Activated CD8-positive, alpha-beta T cell treated with anti-CD3 and anti-CD28 coated beads for 36 hours (primary cell): ENCODE measurements at regions not wholly inside any gene's neighbourhood (a gene's known extent, or its start where the extent isn't known, plus 50 kb on each side); places are given as distances from the start of the nearest gene placed in this dataset.

ENCODE experiments used
- ATAC-seq: fragments of 200-7000 bp; cut with Tn5 transposase; one replicate; pipeline ENCODE4 v1.10.0; 2021; ENCODE audit warnings: mild to moderate bottlenecking, moderate library complexity
- CTCF ChIA-PET: fragments of 350-600 bp; sonication (Branson Sonifier 250); formaldehyde crosslinking; loops from one replicate; lab custom pipeline; 2021; ENCODE audit warnings: antibody characterized with exemption; lab: Charles Lee
- POLR2A ChIA-PET: fragments of 350-600 bp; sonication (Branson Sonifier 250); formaldehyde crosslinking; loops from one replicate; lab custom pipeline; 2021; ENCODE audit warnings: antibody characterized with exemption; lab: Charles Lee
- DNase-seq: peaks from one replicate; pipeline ENCODE4 v3.0.0-alpha.2; 2020
- H3K27ac Mint-ChIP-seq: one replicate; pipeline ENCODE4 v1.8.0; 2021; ENCODE audit warnings: mild to moderate bottlenecking, mixed read lengths
- H3K27me3 Mint-ChIP-seq: one replicate; pipeline ENCODE4 v1.8.0; 2021; ENCODE audit warnings: mixed read lengths
- H3K36me3 Mint-ChIP-seq: one replicate; pipeline ENCODE4 v1.8.0; 2021; ENCODE audit warnings: low read depth, mixed read lengths
- H3K4me1 Mint-ChIP-seq: one replicate; pipeline ENCODE4 v1.8.0; 2021; ENCODE audit warnings: low read depth, mixed read lengths
- H3K4me3 Mint-ChIP-seq: one replicate; pipeline ENCODE4 v1.8.0; 2021; ENCODE audit warnings: mild to moderate bottlenecking, moderate library complexity, mixed read lengths
- H3K9me3 Mint-ChIP-seq: one replicate; pipeline ENCODE4 v1.8.0; 2021; ENCODE audit warnings: mixed read lengths
- intact Hi-C: fragments of 100-400 bp; cut with micrococcal nuclease; formaldehyde crosslinking; loops from one replicate; pipeline ENCODE4 v1.10.0; 2022
- TF ChIP-seq, protein P1 (sequence below): fragments of 200-600 bp; IDR thresholded peaks from one replicate; pipeline ENCODE4 v1.8.0; 2022; ENCODE audit warnings: antibody characterized with exemption, mild to moderate bottlenecking

DNA sequence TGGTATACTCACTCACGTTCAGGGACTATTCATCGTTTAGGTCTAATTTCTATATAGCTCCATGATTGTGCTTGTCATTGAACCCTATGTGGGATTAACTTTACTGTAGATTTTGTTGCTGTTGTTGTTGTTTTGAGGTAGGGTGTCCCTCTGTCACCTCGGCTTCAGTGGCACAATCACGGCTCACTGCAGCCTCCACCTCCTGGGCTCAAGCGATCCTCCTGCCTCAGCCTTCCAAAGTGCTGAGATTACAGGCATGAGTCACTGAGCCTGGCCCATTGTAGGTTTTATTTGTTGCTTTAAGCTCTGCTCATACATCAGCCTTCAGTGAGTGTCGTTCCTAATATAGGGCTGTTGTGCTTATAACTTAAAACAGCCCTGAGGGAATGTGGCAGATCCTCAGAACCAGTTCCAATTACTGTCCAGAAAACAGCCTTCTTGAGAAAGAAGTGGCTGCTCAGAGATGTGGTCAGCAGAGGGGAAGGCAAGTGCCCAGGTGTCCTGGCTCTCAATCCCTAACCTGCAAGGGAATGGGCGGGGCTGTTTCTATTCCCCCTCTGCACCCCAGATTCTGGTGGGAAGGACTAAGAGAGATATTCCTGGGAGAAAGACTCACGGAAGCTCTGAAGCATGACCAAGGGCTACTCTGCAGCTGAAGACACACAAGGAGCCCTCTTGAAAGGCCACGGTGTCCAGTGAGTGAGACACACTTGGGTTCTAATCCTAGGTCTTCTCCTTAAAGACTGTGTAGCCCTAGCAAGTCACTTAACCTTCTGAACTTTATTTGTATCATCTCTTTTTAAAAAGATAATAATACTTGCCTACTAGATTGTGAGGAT, 79.6 kb upstream of the LCLAT1 start:
- intact Hi-C loops, result loop anchor here (5.0 kb wide), 1 partner anchor 45 kb away; no protein-coding TSS in a partner anchor
- ChIA-PET CTCF (interaction anchor here (1.0 kb wide), 1 partner anchor 15 kb away, joined by 3 read pairs; no protein-coding TSS in a partner anchor), POLR2A (interaction anchor here (0.7 kb wide), 1 partner anchor 135 kb away, joined by 3 read pairs; no protein-coding TSS in a partner anchor)
- no peak overlapping the region for H3K4me3 Mint-ChIP-seq
- H3K27ac Mint-ChIP-seq, result no peak overlapping the region
- peaks cover 43% of the 10 kb centered on the region for H3K4me1 Mint-ChIP-seq
- ATAC-seq, result no peak
- H3K27me3 Mint-ChIP-seq, result no peaks in the 10 kb centered on the region
- H3K9me3 Mint-ChIP-seq, result peaks cover 3% of the 10 kb centered on the region
- TF ChIP-seq, protein P1, sequence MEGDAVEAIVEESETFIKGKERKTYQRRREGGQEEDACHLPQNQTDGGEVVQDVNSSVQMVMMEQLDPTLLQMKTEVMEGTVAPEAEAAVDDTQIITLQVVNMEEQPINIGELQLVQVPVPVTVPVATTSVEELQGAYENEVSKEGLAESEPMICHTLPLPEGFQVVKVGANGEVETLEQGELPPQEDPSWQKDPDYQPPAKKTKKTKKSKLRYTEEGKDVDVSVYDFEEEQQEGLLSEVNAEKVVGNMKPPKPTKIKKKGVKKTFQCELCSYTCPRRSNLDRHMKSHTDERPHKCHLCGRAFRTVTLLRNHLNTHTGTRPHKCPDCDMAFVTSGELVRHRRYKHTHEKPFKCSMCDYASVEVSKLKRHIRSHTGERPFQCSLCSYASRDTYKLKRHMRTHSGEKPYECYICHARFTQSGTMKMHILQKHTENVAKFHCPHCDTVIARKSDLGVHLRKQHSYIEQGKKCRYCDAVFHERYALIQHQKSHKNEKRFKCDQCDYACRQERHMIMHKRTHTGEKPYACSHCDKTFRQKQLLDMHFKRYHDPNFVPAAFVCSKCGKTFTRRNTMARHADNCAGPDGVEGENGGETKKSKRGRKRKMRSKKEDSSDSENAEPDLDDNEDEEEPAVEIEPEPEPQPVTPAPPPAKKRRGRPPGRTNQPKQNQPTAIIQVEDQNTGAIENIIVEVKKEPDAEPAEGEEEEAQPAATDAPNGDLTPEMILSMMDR, result no peak
- no peak for DNase-seq
- no peaks in the 10 kb centered on the region for H3K36me3 Mint-ChIP-seq

DNA sequence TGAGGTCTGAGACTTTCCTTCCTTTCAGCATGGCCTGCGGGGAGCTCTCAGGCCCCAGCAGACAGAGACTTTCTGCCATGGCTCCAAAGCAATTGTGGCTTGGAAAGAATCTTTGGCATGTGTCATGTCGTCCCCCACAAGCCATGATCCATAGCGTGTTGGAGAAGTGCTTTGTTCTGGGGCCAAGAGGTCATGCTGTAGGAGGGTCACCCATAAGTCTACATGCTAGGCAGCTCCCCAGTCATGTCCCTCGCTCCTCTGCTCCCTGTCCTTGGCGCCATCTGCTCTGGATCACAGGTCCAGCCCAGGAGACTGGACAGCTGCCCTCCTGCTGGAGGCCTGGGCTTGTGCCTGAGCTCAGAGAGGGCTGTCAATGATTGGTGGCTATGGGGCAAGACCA, 78.8 kb upstream of the LCLAT1 start:
- TF ChIP-seq, protein P1, result no peak
- ChIA-PET POLR2A (no interaction called here), CTCF (no interaction called here)
- no peak overlapping the region for H3K4me3 Mint-ChIP-seq
- H3K27me3 Mint-ChIP-seq, result no peaks in the 10 kb centered on the region
- ATAC-seq, result no peak
- intact Hi-C loops, result loop anchor here (5.0 kb wide), 1 partner anchor 44 kb away; no protein-coding TSS in a partner anchor
- H3K4me1 Mint-ChIP-seq, result peaks cover 38% of the 10 kb centered on the region
- peaks cover 3% of the 10 kb centered on the region for H3K9me3 Mint-ChIP-seq
- H3K27ac Mint-ChIP-seq, result no peak overlapping the region
- DNase-seq, result no peak
- no peaks in the 10 kb centered on the region for H3K36me3 Mint-ChIP-seq

DNA sequence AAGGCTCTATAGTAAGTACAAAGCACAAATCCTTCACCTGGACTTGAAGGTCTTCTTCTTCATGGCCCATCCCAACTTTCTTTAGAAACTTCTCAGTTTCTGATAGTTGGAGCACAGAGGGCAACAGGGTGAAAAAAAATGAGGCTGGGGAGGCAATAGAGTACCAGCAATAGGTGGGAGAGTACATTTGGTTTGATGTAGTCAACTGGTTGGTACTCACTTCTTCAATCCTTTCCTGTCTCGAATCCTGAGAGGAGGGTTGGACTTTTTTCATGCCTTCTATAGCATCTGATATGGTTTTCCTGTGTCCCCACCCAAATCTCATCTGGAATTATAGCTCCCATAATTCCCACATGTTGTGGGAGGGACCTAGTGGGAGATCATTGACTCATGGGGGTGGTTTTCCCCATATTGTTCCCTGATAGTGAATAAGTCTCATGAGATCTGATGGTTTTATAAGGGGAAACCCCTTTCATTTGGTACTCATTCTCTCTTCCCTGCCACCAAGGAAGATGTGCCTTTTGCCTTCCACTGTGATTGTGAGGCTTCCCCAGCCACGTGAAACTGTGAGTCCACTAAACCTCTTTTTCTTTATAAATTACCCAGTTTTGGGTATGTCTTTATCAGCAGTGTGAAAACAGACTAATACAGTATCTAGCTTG, 75.9 kb upstream of the LCLAT1 start:
- no peak for DNase-seq
- Mint-ChIP-seq H3K36me3 (no peaks in the 10 kb centered on the region), H3K27me3 (no peaks in the 10 kb centered on the region), H3K4me1 (peaks cover 32% of the 10 kb centered on the region), H3K4me3 (no peak overlapping the region), H3K27ac (no peak overlapping the region), H3K9me3 (peaks cover 3% of the 10 kb centered on the region)
- no peak for ATAC-seq
- POLR2A ChIA-PET, result interaction anchor here (0.7 to 1.6 kb wide), 3 partner anchors 152 to 1695 kb away, joined by 3 to 4 read pairs (median 4); no protein-coding TSS in a partner anchor
- intact Hi-C loops, result no loop called here
- CTCF ChIA-PET, result interaction anchor here (1.0 kb wide), 1 partner anchor 341 kb away, joined by 5 read pairs; no protein-coding TSS in a partner anchor
- TF ChIP-seq, protein P1, result no peak

DNA sequence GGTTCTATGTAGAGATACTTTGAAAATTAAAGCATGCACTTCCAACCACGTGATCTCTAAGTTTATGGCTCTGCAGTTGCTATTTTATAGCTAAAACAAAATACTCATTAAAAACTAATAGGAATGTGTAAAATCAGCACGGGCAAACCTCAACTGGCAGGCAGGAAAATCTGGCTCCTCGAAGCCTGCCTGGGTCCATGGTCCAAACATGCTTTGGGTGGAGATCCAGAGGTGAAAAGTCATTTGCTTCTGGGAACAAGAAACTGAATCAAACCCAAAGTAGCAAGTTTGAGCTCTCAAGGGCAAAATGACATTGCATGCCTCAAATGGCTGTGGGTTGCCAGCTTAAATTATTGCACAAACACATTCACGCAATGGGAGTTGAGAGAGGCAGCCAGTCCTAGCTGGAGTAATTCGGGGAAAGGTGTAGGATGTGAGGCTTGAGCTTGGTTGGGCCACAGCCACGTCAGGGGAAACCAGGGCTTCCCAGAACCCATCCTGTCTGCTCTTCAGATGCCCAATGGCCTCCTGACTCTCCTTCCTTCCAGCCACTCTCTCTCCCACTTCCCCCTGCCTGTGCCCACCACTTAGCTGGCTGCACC, 75.2 kb upstream of the LCLAT1 start:
- POLR2A ChIA-PET, result interaction anchor here (0.7 to 1.6 kb wide), 4 partner anchors 32 to 1694 kb away, joined by 3 to 4 read pairs (median 4); no protein-coding TSS in a partner anchor

More for the DNA sequence above, 75.2 kb upstream of the LCLAT1 start:
- Mint-ChIP-seq H3K27ac (peak overlapping the region; percentile 7), H3K4me3 (no peak overlapping the region), H3K4me1 (peaks cover 25% of the 10 kb centered on the region), H3K9me3 (peaks cover 3% of the 10 kb centered on the region), H3K27me3 (no peaks in the 10 kb centered on the region), H3K36me3 (no peaks in the 10 kb centered on the region)
- no peak for ATAC-seq
- TF ChIP-seq, protein P1, result no peak
- CTCF ChIA-PET, result interaction anchor here (0.7 to 1.0 kb wide), 2 partner anchors 10 to 340 kb away, joined by 3 to 5 read pairs; no protein-coding TSS in a partner anchor
- DNase-seq, result no peak
- intact Hi-C loops, result no loop called here
